T-helper 2 cell treated with Interferon-gamma antibody and Interleukin-4, amounts not matched to agents 5 μg/mL and 100 μg/mL, for 36 hours (primary cell): ENCODE measurements at regions not wholly inside any gene's neighbourhood (a gene's known extent, or its start where the extent isn't known, plus 50 kb on each side); places are given as distances from the start of the nearest gene placed in this dataset.

Experiments
- DNase-seq: peaks from one replicate; pipeline ENCODE4 v3.0.0; 2021; ENCODE audit warnings: low spot score
- H3K27ac Mint-ChIP-seq: one replicate; pipeline ENCODE4 v1.8.0; 2021; ENCODE audit warnings: mild to moderate bottlenecking, mixed read lengths
- H3K27me3 Mint-ChIP-seq: one replicate; pipeline ENCODE4 v1.8.0; 2021; ENCODE audit warnings: low read depth, mixed read lengths
- H3K36me3 Mint-ChIP-seq: one replicate; pipeline ENCODE4 v1.8.0; 2021; ENCODE audit warnings: low read depth, mixed read lengths
- H3K4me1 Mint-ChIP-seq: one replicate; pipeline ENCODE4 v1.8.0; 2021; ENCODE audit warnings: low read depth, mixed read lengths
- H3K4me3 Mint-ChIP-seq: one replicate; pipeline ENCODE4 v1.8.0; 2022; ENCODE audit warnings: mild to moderate bottlenecking, moderate library complexity, mixed read lengths
- H3K9me3 Mint-ChIP-seq: one replicate; pipeline ENCODE4 v1.8.0; 2021; ENCODE audit warnings: mixed read lengths

- H3K27ac Mint-ChIP-seq: no peak overlapping the region
- H3K4me3 Mint-ChIP-seq: no peak overlapping the region
- no peaks in the 10 kb centered on the region for H3K27me3 Mint-ChIP-seq
- H3K36me3 Mint-ChIP-seq: no peaks in the 10 kb centered on the region
- H3K9me3 Mint-ChIP-seq: peaks cover 12% of the 10 kb centered on the region
- DNase-seq: no peak
- no peaks in the 10 kb centered on the region for H3K4me1 Mint-ChIP-seq
Observed at GRCh38 chr21:27108228-27108627, 141.3 kb upstream of the ADAMTS5 start.

- Mint-ChIP-seq H3K36me3 (no peaks in the 10 kb centered on the region), H3K4me1 (no peaks in the 10 kb centered on the region), H3K4me3 (no peak overlapping the region), H3K27ac (no peak overlapping the region), H3K9me3 (peaks cover 19% of the 10 kb centered on the region), H3K27me3 (no peaks in the 10 kb centered on the region)
- DNase-seq: no peak
Observed at GRCh38 chr21:27104846-27105431, 138.1 kb upstream of the ADAMTS5 start.

GRCh38 chr21:27103768-27104167 lies 136.9 kb upstream of the ADAMTS5 start:
- DNase-seq: no peak
- H3K4me3 Mint-ChIP-seq: no peak overlapping the region
- H3K27me3 Mint-ChIP-seq: no peaks in the 10 kb centered on the region
- H3K36me3 Mint-ChIP-seq: no peaks in the 10 kb centered on the region
- no peaks in the 10 kb centered on the region for H3K4me1 Mint-ChIP-seq
- H3K9me3 Mint-ChIP-seq: peaks cover 17% of the 10 kb centered on the region
- H3K27ac Mint-ChIP-seq: no peak overlapping the region

- Mint-ChIP-seq H3K4me3 (no peak overlapping the region), H3K27ac (no peak overlapping the region), H3K27me3 (no peaks in the 10 kb centered on the region), H3K36me3 (no peaks in the 10 kb centered on the region), H3K9me3 (peaks cover 13% of the 10 kb centered on the region), H3K4me1 (no peaks in the 10 kb centered on the region)
- no peak for DNase-seq
Observed at GRCh38 chr21:27101523-27101922, 134.6 kb upstream of the ADAMTS5 start.

GRCh38 chr21:27094184-27094948 lies 127.5 kb upstream of the ADAMTS5 start:
- H3K36me3 Mint-ChIP-seq: no peaks in the 10 kb centered on the region
- H3K4me1 Mint-ChIP-seq: no peaks in the 10 kb centered on the region

GRCh38 chr21:27086630-27087029 lies 119.7 kb upstream of the ADAMTS5 start:
- Mint-ChIP-seq H3K27me3 (no peaks in the 10 kb centered on the region), H3K27ac (no peak overlapping the region), H3K36me3 (no peaks in the 10 kb centered on the region), H3K9me3 (peaks cover 7% of the 10 kb centered on the region), H3K4me3 (no peak overlapping the region), H3K4me1 (no peaks in the 10 kb centered on the region)
- no peak for DNase-seq

More at GRCh38 chr21:27094184-27094948, 127.5 kb upstream of the ADAMTS5 start:
- Mint-ChIP-seq H3K27me3 (no peaks in the 10 kb centered on the region), H3K9me3 (peaks cover 12% of the 10 kb centered on the region), H3K27ac (no peak overlapping the region), H3K4me3 (no peak overlapping the region)
- no peak for DNase-seq

- DNase-seq: no peak
- Mint-ChIP-seq H3K9me3 (peaks cover 7% of the 10 kb centered on the region), H3K4me3 (no peak overlapping the region), H3K27me3 (no peaks in the 10 kb centered on the region), H3K4me1 (no peaks in the 10 kb centered on the region), H3K36me3 (no peaks in the 10 kb centered on the region), H3K27ac (no peak overlapping the region)
Observed at GRCh38 chr21:27086186-27086585, 119.3 kb upstream of the ADAMTS5 start.

GRCh38 chr21:27085387-27085786 lies 118.5 kb upstream of the ADAMTS5 start:
- peaks cover 7% of the 10 kb centered on the region for H3K9me3 Mint-ChIP-seq
- no peaks in the 10 kb centered on the region for H3K4me1 Mint-ChIP-seq
- no peaks in the 10 kb centered on the region for H3K27me3 Mint-ChIP-seq
- no peaks in the 10 kb centered on the region for H3K36me3 Mint-ChIP-seq
- H3K4me3 Mint-ChIP-seq: no peak overlapping the region
- H3K27ac Mint-ChIP-seq: no peak overlapping the region
- no peak for DNase-seq

GRCh38 chr21:27083144-27083543 lies 116.3 kb upstream of the ADAMTS5 start:
- Mint-ChIP-seq H3K27ac (no peak overlapping the region), H3K4me3 (no peak overlapping the region), H3K27me3 (no peaks in the 10 kb centered on the region), H3K9me3 (peaks cover 8% of the 10 kb centered on the region), H3K4me1 (no peaks in the 10 kb centered on the region), H3K36me3 (no peaks in the 10 kb centered on the region)
- no peak for DNase-seq

- Mint-ChIP-seq H3K36me3 (no peaks in the 10 kb centered on the region), H3K27ac (no peak overlapping the region), H3K4me3 (no peak overlapping the region), H3K9me3 (peaks cover 8% of the 10 kb centered on the region), H3K27me3 (no peaks in the 10 kb centered on the region), H3K4me1 (no peaks in the 10 kb centered on the region)
- no peak for DNase-seq
Observed at GRCh38 chr21:27082431-27083010, 115.6 kb upstream of the ADAMTS5 start.

- Mint-ChIP-seq H3K27ac (no peak overlapping the region), H3K4me3 (no peak overlapping the region), H3K9me3 (peaks cover 5% of the 10 kb centered on the region), H3K36me3 (no peaks in the 10 kb centered on the region), H3K27me3 (no peaks in the 10 kb centered on the region), H3K4me1 (no peaks in the 10 kb centered on the region)
- DNase-seq: no peak
Observed at GRCh38 chr21:27079636-27080240, 112.8 kb upstream of the ADAMTS5 start.

- H3K9me3 Mint-ChIP-seq: peaks cover 5% of the 10 kb centered on the region
- H3K27me3 Mint-ChIP-seq: no peaks in the 10 kb centered on the region
- no peak overlapping the region for H3K27ac Mint-ChIP-seq
- DNase-seq: no peak
- H3K4me3 Mint-ChIP-seq: no peak overlapping the region
- H3K4me1 Mint-ChIP-seq: no peaks in the 10 kb centered on the region
- H3K36me3 Mint-ChIP-seq: no peaks in the 10 kb centered on the region
Observed at GRCh38 chr21:27078915-27079314, 112.0 kb upstream of the ADAMTS5 start.

- H3K36me3 Mint-ChIP-seq: no peaks in the 10 kb centered on the region
- no peaks in the 10 kb centered on the region for H3K4me1 Mint-ChIP-seq
- peaks cover 5% of the 10 kb centered on the region for H3K9me3 Mint-ChIP-seq
- no peaks in the 10 kb centered on the region for H3K27me3 Mint-ChIP-seq
- H3K4me3 Mint-ChIP-seq: no peak overlapping the region
- no peak overlapping the region for H3K27ac Mint-ChIP-seq
- DNase-seq: no peak
Observed at GRCh38 chr21:27077501-27077900, 110.6 kb upstream of the ADAMTS5 start.

- no peaks in the 10 kb centered on the region for H3K27me3 Mint-ChIP-seq
- no peak overlapping the region for H3K27ac Mint-ChIP-seq
- H3K4me1 Mint-ChIP-seq: no peaks in the 10 kb centered on the region
- no peak for DNase-seq
- H3K36me3 Mint-ChIP-seq: no peaks in the 10 kb centered on the region
- H3K9me3 Mint-ChIP-seq: peaks cover 10% of the 10 kb centered on the region
- no peak overlapping the region for H3K4me3 Mint-ChIP-seq
Observed at GRCh38 chr21:27076025-27076424, 109.1 kb upstream of the ADAMTS5 start.
